NCI-H2107 (cell line): ENCODE measurements at regions not wholly inside any gene's neighbourhood (a gene's known extent, or its start where the extent isn't known, plus 50 kb on each side); places are given as distances from the start of the nearest gene placed in this dataset.

Source experiments
- DNase-seq: peaks from one replicate; lab custom pipeline; 2025; lab: John Stamatoyannopoulos, UW

DNA sequence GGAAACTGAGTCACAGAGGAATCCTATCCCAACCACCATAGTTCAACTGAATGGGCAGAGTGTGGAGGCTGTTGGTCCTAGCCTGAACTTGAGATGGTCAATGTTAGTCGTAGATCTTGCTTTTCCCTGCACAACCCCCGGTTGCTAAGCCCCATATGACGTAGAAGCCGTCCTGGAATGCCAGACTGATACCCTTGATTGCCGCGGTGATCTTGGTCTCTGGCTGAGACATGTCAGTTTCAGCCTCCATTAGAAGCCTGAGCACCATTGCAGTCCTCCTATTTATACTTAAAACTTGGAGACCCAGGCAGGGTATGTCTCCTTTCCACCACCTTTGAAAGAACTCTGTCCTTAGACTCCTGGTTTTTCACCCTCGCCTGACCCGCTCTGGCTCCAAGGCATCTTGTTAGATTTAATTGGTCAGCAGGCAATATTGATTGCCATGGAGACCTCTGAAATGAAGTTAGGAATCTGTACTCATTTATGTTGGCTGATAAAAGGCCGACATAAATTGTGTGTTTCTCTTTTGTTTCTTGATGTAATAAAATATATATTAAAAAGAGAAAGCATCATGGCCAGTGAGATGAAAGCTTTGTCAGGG is 53.4 kb downstream of the RPLP1 start:
- no peak for DNase-seq

DNA sequence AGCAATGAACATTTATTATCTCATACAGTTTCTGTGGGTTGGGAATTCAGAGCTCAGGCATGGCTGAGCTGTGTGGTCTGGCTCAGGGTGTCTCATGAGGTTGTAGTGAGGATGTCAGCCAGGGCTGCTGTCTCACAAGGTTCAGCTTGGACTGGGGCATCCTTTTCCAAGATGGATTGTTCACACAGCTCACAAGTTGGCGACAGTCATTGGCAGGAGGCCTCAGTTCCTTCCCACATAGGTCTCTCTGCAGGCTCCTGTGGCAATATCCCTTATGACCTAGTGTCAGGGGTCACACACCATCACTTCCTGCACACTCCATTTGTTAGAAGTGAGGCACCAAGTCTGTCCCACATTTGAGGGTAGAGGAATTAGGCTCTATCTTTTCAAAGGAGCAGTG is 56.0 kb downstream of the RPLP1 start:
- DNase-seq: no peak

DNA sequence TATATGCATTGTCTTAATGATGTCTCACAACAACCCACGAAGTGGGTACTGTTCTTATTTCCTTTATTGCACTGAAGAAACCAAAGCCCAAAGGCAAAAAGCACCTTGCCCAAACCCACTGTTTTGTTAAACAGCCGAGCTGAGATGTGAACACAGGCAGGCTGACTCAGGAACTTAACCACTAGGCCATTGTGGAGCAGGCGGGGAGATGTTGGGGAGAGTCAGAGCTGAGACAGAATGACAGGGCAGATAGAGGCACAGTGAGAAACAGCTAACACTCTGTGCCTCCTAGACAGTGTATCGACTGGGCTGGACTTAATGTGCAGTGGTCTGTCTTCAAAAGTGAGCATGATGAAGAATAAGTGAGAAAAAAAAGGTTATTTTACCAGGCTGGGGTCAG is 56.5 kb downstream of the RPLP1 start:
- no peak for DNase-seq

DNA sequence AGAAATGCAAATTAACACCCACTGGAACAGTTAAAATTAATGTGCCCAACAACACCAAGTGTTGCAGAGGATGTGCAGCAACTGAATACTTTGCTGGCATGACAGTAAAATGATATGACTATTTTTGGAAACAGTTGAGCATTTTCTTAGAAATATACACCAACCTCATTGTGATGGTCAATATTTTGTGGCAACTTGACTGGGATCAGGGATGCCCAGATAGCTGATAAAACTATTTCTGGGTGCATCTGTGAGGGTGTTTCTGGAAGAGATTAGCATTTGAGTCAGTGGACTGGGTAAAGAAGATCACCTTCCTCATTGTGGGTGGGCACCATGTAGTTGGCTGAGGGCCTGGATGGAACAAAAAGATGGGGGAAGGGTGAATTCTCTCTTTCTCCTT is 57.9 kb downstream of the RPLP1 start:
- DNase-seq: no peak

DNA sequence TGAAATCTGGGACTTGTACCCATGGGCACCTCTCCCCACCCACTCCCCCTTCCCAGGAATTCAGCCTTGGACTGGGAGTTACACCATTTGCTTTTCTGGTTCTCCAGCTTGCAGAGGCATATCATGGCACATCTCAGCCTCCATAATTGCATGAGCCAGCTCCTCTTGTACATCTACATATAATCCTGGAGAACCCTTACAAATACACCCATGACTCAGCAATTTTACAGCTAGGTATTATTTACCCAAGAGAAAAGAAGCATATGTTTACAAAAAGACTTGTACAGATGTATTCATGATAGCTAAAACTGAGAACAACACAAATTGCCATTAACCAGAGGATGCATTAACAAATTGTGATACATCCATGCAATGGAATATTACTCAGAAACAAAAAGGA is 58.4 kb downstream of the RPLP1 start:
- no peak for DNase-seq

DNA sequence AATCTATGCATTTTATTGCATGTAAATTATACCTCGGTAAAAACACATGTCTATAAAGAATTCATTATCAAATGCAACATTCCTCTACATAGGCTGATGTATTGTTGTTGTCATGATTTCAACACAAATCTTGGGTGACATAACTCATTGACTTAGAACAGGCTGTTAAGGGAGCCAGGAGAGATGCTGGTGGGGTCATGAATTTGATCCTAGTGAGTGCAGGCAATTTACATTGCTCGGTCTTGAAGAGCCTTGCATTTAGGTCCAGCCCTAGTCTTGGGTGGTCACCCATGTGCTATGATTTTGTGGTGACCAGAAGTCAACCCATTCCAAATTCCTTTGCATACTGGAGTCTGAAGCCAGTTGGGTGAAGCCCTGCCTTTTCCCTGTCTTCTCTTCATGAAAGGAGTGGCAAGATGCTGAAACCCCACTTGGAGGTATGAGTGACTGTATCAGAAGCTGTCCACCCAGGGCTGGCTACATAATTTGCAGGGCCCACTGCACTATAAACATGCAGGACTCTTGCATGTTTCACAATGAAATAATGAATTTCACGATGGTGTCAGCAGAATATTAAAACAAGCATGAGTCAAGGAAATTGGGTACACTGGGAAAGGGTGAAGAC is 59.2 kb downstream of the RPLP1 start:
- no peak for DNase-seq

DNA sequence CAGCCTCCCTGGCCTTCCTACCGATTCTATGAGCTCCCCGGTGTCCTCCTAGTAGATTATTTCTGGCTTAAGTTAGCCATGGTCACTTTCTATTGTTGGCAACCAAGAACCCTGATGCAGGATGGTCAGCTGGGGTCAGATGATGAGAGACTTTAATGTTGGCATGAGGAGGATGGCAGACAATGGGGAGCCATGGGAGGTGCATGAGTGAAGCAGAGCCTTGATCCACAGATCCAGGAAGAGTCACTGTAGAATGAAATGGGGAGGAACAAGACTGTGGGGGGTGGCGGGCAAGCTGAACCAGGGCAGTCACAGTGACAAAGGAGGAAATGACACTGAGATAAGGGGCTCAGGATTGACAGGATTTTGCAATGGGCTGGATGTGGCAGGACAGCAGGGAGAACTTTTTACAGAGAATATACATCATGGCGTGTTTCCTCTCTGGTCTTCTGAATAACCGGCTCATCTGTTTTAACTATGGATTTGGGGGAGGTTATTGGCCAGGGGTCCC is 60.9 kb downstream of the RPLP1 start:
- no peak for DNase-seq

DNA sequence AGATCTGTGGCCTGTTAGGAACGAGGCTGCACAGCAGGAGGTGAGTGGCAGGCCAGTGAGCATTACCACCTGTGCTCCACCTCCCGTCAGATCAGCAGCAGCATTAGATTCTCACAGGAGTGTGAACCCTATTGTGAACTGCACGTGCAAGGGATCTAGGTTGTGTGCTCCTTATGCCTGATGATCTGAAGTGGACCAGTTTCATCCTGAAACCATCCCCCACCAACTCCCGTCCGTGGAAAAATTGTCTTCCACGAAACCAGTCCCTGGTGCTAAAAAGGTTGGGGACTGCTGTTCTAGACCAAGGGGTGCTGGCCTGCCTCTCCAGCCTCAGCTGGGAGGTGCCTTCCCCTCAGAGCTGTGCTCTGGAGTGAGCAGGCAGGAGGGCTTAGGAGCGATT is 61.4 kb downstream of the RPLP1 start:
- no peak for DNase-seq

DNA sequence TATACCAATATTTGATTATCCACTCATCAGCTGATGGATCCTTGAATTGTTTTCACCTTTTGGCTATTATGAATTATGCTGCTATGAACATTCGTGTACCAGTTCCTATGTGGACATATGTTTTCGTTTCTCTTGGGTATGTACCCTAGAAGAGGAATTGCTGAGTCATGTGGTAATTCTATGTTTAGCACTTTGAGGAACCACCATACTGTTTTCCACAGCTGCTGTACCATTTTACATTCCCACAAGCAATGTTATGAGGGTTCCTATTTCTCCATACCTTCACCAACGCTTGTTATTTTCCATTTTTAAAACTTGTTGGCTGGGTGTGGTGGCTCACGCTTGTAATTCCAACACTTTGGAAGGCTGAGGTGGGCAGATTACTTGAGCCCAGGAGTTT is 62.9 kb downstream of the RPLP1 start:
- DNase-seq: no peak

DNA sequence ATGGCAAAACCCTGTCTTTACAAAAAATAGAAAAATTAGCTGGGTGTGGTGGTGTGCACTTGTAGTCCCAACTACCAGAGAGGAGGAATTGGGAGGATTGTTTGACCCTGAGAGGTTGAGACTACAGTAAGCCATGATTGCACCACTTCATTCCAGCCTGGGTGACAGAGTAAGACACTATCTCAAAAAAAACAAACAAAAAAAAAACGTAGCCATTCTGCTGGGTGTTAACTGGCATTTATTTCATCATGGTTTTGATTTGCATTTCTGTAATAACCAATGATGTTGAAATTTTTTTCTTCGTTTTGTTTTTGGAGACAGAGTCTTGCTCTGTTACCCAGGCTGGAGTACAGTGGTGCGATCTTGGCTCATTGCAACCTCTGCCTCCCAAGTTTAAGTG is 63.3 kb downstream of the RPLP1 start:
- DNase-seq: no peak

DNA sequence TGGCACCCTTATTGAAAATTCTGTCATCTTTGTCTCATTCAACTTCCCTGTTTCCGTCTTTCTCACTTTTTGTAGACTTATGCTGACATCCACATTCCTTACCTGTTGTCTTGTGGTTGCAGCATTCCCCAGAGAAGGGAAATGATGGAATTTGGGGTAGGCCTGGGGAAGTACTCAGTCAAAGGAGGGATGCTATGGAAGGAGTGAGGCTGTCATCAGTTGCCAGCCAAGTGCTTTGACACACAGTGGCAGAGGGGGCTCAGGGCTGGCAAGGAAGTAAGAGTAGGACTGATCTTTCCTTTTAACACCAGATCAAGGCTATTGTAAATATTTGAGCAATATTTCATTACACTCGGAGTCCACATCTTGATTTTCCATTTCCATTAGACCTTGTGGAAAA is 64.4 kb downstream of the RPLP1 start:
- no peak for DNase-seq

DNA sequence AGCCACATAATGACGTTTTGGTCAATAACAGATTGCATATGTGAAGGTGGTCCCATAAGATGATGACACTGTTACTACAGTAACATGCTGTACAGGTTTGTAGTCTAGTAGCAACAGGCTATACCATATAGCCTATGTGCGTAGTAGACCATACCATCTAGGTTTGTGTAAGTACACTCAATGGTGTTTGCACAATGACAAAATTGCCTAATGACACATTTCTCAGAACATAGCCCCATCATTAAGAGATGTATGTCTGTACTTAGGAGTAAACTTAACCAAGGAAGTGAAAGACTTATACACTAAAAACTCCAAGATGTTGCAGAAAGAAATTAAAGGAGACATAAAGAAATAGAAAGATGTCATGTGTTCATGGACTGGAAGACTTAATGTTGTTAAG is 66.2 kb downstream of the RPLP1 start:
- no peak for DNase-seq

DNA sequence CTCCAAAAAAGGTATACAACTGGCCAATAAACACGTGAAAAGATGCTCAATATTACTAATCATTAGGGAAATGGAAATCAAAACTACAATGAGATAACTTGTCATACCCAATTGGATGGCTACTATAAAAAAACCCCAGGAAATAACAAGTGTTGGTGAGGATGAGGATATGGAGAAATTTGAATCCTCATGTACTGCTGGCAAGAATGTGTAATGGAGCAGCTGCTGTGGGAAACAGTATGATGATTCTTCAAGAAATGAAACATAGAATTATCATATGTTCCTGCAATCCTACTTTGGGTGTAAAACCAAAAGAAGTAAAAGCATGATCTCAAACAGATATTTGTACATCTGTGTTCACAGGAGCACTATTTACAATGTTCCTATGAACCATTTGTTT is 67.4 kb downstream of the RPLP1 start:
- DNase-seq: no peak

DNA sequence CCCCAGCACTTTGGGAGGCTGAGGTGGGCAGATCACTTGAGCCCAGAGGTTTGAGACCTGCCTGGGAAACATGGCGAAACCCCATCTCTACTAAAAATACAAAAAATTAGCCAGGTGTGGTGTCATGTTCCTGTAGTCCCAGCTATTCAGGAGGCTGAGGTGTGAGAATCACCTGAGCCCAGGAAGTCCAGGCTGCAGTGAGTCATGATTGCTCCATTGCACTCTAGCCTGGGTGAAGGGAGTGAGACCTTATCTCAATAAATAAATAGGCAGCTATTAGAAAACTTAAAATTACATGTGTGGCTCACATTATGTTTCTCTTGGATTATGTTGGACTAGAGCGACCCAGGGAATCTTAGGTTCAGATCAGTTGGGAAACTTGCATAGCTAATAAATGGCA is 69.7 kb downstream of the RPLP1 start:
- DNase-seq: no peak

DNA sequence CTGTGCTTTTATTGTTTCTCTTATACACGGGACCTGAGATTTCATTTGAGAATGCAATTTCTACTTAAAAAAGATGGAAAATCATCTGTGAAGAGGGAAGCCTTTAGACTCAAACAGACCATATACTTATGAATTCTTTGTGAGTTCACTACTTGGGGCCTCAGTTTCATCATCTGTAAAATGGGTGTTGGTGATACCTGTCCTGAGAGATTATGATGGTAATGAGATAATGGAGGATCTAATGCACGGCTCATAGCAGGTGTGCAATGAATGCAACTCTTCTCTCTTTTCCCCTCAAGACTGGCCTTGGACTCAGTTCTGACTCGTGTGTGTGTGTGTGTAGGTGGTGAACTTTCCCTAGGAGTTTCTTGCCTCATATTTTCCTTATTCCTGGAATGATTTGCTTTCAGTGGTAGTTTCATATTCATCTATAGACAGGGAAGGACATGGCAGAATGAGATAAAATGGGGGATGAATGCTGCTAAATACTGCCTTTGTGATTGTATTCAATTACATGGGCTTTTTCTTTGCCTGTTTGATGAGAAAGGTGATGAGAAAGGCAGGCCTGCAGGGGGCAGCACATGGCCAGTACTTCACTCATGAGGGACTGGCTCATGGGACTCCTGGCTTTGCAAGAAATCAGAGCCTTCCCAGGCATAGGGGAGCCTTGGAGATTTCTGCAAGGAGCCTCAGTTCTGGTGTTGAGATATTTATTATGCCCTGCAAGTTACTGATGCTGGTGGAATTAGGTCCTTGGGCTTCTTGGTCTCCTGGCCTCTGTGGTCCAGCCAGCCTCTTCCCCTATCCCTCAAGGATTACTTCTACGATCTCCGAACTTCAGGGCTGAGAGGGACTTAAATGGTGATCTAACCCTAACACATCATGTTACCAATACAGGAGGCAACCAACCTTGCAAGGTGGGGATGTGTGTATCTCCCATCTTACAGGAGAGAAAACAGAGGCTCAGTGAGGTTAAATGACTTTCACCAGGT is 70.7 kb downstream of the RPLP1 start:
- DNase-seq: peak; percentile 34

DNA sequence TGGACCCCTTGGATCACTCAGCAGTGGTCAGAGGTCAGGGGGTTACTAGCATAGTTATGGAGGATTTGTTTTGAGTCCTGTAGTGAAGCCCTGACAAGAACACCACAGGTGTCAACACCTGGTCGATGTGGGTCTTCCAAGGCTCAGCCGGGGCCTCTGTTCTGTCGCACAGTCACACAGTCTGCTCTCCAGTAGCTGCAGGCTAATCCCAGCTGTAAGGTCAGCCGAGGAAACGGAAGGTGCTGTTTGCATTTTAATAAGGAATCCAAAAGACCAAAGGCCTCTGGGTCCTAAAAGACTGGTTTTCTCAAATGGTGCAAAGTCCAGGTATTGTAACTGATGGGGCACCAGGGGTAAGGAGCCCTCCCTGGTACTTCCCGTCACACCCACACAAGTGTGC is 71.7 kb downstream of the RPLP1 start:
- DNase-seq: no peak

DNA sequence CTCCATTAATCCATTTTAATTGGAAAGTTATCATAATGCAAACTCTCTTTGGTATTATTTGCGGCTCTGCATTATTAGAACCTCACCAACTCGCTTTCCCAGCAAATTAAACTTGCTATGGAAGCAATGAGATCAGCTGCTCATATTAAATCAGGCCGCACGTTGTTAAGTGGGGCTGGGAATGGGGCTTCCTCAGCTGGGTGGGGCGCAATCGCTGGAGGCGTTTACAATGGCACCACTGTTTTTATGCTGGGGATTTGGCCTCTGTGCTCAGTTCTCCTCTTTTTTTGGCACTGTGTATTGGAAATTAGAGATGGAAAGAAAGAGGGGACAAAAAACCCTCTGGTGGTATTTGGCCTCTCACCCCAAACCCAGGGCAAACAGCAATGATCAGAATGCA is 72.2 kb downstream of the RPLP1 start:
- DNase-seq: no peak

DNA sequence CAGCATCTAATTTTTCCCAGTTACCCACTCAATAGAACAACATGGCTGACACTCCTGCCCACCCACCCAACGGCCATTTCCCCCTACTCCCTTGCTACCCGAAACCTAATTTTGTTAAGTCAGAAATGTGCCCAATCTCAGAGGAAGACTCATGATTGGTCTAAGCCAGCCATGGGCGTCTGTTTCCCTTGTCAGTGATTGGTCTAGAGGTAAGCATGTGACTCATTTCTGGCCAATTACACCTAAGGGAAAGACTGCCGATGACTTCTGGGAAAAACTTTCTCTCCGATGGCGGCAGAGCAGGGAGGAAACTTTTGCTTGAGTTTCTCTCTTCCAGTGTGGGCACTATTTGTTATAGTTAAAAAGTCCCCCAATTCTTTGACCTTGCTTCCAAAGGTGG is 72.9 kb downstream of the RPLP1 start:
- DNase-seq: no peak

DNA sequence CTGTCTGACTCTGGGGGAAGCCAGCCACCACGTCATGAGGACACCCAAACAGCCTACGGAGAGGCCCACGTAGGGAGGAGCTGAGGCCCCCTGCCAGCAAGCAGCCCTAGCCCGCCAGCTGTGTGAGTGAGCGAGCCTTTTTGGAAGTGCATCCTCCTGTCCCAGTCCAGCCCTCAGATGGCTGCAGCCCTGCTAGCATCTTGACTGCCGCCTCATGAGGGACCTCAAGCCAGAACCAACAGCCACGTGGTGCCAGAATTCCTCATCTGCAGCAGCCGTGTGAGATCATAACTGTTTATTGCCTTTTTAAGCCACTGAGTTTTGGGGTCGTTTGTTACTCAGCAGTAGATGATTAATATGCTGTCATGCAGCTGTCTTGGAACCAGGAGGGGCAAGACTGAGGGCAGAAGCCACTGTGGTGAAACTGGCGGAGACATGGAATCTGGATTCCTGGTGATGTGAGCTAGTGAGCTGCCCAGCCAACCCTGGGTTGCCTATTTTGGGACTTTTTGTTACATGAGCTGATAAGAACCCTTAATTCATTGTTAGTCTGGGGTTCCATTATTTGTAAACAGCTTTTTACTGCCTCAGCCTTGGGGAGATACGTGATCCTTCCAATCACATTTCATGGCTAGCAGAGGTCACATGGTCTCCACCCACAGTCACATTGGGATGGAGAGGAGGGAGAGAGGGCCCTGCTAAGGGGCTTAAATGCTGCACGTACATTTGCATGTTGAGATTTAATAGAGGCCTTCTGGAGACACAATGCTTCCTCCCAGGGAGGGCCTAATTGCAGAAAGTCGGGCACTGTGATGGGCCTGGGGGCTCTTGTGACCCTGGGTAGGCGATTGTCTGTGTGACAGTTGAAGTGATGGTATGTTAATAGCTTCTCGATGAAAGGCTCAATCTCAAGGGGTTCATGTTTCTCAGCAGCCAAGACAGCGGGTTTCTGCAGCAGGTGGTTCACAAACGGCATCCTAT is 73.8 kb downstream of the RPLP1 start:
- no peak for DNase-seq

DNA sequence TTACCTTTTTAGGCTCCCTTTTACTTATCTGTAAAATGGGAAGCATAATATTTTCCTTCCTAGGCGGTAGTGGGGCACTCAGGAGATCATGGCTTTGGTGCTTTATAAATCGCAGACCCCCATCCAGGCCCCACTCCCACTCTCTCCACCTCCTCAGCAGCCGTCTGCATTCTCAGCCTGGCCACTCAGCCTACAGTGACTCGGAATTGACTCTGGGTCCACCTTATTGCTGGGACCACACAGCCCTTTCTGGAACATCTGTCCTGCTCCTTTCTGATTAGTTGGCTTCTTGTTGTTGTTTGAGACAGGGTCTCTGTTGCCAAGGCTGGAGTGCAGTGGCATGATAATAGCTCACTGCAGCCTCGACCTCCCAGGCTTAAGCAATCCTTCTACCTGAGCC is 76.5 kb downstream of the RPLP1 start:
- DNase-seq: no peak

DNA sequence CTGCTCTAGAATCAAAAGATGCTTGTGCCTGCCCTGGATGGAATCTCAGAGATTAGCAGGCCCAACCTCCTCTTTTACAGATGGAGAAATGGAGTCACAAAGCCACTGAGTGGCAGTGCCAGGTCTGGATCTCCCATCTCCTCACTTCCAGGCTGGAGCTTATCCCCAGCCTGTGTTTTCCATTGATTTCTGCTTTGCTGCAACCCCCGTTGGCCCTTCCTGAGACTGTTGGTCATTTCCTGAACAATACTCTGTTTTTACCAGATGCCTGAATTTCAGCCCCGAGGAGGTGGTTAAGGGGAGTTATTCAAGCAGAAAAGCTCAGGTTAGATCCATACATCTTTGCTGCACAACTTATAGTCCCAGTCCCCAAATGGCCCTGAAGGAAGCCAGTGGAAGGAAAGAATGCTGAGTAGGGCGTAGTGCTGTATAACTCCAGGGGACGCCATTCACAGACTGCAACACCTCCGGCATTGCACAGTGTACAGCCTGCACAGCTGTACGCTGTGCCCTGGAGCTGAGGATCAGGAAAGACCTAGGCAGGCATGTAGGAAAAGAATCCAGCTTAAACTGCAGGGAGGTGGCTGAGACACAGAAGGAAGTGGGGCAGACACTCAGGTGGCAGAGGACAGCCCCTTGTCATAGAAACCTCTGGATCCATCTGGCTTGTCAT is 77.5 kb downstream of the RPLP1 start:
- no peak for DNase-seq
